Activated T-helper 2 cell treated with anti-CD3 and anti-CD28 coated beads, Interferon-gamma antibody, Interleukin-2, Interleukin-4, amounts not matched to agents 10 μg/mL and 5 μg/mL and 100 μg/mL, durations not matched to agents 14 hours and 24 hours and 36 hours (primary cell): ENCODE measurements at regions not wholly inside any gene's neighbourhood (a gene's known extent, or its start where the extent isn't known, plus 50 kb on each side); places are given as distances from the start of the nearest gene placed in this dataset.

Experiments
- DNase-seq: peaks from one replicate; pipeline ENCODE4 v3.0.0; 2021; ENCODE audit warnings: low spot score
- H3K27ac Mint-ChIP-seq: one replicate; pipeline ENCODE4 v1.8.0; 2021; ENCODE audit warnings: mixed read lengths
- H3K27me3 Mint-ChIP-seq: one replicate; pipeline ENCODE4 v1.8.0; 2021; ENCODE audit warnings: low read depth, mixed read lengths
- H3K36me3 Mint-ChIP-seq: one replicate; pipeline ENCODE4 v1.8.0; 2021; ENCODE audit warnings: low read depth, mixed read lengths
- H3K4me1 Mint-ChIP-seq: one replicate; pipeline ENCODE4 v1.8.0; 2021; ENCODE audit warnings: low read depth, mixed read lengths
- H3K4me3 Mint-ChIP-seq: one replicate; pipeline ENCODE4 v1.8.0; 2021; ENCODE audit warnings: low read depth, mild to moderate bottlenecking, moderate library complexity, mixed read lengths
- H3K9me3 Mint-ChIP-seq: one replicate; pipeline ENCODE4 v1.8.0; 2021; ENCODE audit warnings: mixed read lengths
- intact Hi-C: fragments of 100-400 bp; cut with micrococcal nuclease; formaldehyde crosslinking; loops from one replicate; pipeline ENCODE4 v1.15.1; 2023

GRCh38 chr18:29560270-29560669 is 1383.3 kb upstream of the CDH2 start:
- DNase-seq: no peak
- Mint-ChIP-seq H3K27ac (no peak overlapping the region), H3K4me3 (no peak overlapping the region), H3K36me3 (no peaks in the 10 kb centered on the region), H3K27me3 (no peaks in the 10 kb centered on the region), H3K9me3 (peaks cover 42% of the 10 kb centered on the region), H3K4me1 (no peaks in the 10 kb centered on the region)
- intact Hi-C loops: no loop called here

- H3K27ac Mint-ChIP-seq: no peak overlapping the region
- no peak overlapping the region for H3K4me3 Mint-ChIP-seq
- H3K4me1 Mint-ChIP-seq: no peaks in the 10 kb centered on the region
- H3K27me3 Mint-ChIP-seq: no peaks in the 10 kb centered on the region
- no peaks in the 10 kb centered on the region for H3K36me3 Mint-ChIP-seq
- no peak for DNase-seq
- peaks cover 32% of the 10 kb centered on the region for H3K9me3 Mint-ChIP-seq
- intact Hi-C loops: no loop called here
Observed at GRCh38 chr18:29556070-29556469, 1379.1 kb upstream of the CDH2 start.

GRCh38 chr18:29549759-29550158 is 1372.8 kb upstream of the CDH2 start:
- Mint-ChIP-seq H3K27me3 (no peaks in the 10 kb centered on the region), H3K27ac (no peak overlapping the region), H3K9me3 (peaks cover 31% of the 10 kb centered on the region), H3K4me3 (no peak overlapping the region), H3K36me3 (no peaks in the 10 kb centered on the region), H3K4me1 (no peaks in the 10 kb centered on the region)
- DNase-seq: no peak
- intact Hi-C loops: no loop called here

DNA sequence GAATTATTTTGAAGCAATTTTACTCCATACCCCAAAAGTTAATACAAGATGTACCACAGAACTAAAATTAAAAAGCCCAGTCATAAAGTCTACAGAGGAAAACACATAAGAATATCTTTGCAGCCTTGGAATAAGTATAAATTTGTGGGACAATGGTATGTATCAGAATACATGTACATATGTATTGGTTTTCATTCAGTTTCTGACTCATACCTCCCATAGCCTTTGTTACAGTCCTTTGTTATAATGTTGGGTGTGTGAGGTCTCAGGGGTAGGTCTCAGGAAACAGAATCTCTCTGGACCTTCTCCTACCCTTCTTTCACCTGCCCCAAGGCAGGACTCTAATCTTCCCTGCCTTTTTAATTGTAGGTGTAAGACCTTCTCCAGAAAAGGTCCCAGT is 1370.7 kb upstream of the CDH2 start:
- Mint-ChIP-seq H3K27ac (no peak overlapping the region), H3K4me1 (no peaks in the 10 kb centered on the region)

GRCh38 chr18:29540548-29540947 is 1363.6 kb upstream of the CDH2 start:
- Mint-ChIP-seq H3K27ac (no peak overlapping the region), H3K36me3 (no peaks in the 10 kb centered on the region), H3K4me1 (no peaks in the 10 kb centered on the region), H3K9me3 (peaks cover 49% of the 10 kb centered on the region), H3K4me3 (no peak overlapping the region), H3K27me3 (no peaks in the 10 kb centered on the region)
- intact Hi-C loops: no loop called here
- no peak for DNase-seq

More for the DNA sequence above, 1370.7 kb upstream of the CDH2 start:
- Mint-ChIP-seq H3K36me3 (no peaks in the 10 kb centered on the region), H3K27me3 (no peaks in the 10 kb centered on the region), H3K9me3 (peaks cover 32% of the 10 kb centered on the region), H3K4me3 (no peak overlapping the region)
- DNase-seq: no peak
- intact Hi-C loops: no loop called here

DNA sequence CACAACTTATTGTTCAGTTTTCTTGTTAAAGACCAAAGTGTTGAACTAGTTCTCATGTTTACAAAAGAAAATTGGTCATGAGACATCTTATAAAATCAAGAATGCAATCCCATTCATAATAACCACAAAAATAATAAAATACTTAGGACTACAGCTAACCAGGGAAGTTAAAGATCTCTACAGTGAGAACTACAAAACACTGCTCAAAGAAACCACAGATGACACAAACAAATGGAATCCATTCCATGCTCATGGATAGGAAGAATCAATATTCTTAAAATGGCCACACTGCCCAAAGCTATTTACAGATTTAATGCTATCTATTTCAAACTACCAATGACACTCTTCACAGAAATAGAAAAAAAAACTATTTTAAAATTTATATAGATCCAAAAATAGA is 1354.8 kb upstream of the CDH2 start:
- Mint-ChIP-seq H3K4me1 (no peaks in the 10 kb centered on the region), H3K36me3 (no peaks in the 10 kb centered on the region), H3K4me3 (no peak overlapping the region), H3K27me3 (no peaks in the 10 kb centered on the region), H3K9me3 (peaks cover 36% of the 10 kb centered on the region), H3K27ac (no peak overlapping the region)
- DNase-seq: no peak
- intact Hi-C loops: no loop called here

DNA sequence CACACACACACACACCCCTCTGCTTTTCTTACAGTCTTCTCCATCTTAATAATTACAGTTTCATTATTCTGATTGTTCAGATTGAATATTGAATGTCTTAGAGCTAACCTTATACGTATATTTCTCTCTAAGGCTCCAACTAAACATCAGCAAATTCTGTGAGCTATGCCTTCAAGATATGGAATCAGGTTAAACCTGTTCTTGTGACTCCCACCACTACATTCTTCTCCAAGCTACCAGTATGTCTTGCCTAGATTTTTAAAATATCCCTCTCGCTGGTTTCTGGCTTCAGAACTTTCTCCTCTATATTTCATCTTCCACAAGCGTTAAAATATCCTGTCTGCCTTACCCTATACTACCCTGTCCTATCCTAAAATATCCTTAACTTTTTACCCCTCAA is 1346.4 kb upstream of the CDH2 start:
- H3K9me3 Mint-ChIP-seq: peaks cover 63% of the 10 kb centered on the region
- no peak for DNase-seq
- intact Hi-C loops: no loop called here
- no peaks in the 10 kb centered on the region for H3K27me3 Mint-ChIP-seq
- no peaks in the 10 kb centered on the region for H3K4me1 Mint-ChIP-seq
- no peak overlapping the region for H3K4me3 Mint-ChIP-seq
- no peak overlapping the region for H3K27ac Mint-ChIP-seq
- no peaks in the 10 kb centered on the region for H3K36me3 Mint-ChIP-seq

DNA sequence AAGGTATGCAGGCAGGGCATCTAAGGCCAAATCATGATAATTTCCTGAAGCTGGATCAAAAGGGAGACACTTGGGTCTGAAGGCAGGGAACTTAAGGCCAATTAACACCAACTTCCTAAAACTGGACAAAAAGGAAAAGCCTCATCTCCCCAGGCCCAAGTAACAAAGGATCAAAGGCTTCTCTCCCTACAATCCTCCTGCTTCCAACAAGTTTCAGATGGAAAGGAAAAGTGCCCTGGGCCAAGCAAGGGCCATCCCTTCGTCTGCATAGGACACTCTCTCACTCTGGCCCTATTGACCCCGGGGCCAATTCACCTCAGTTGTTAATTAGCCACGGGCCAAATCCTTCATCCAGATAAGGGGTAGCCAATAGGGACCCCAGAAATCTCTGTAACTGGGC is 1335.8 kb upstream of the CDH2 start:
- Mint-ChIP-seq H3K9me3 (peaks cover 30% of the 10 kb centered on the region), H3K4me3 (no peak overlapping the region), H3K27me3 (no peaks in the 10 kb centered on the region), H3K27ac (no peak overlapping the region), H3K36me3 (no peaks in the 10 kb centered on the region), H3K4me1 (no peaks in the 10 kb centered on the region)
- intact Hi-C loops: no loop called here
- DNase-seq: no peak

DNA sequence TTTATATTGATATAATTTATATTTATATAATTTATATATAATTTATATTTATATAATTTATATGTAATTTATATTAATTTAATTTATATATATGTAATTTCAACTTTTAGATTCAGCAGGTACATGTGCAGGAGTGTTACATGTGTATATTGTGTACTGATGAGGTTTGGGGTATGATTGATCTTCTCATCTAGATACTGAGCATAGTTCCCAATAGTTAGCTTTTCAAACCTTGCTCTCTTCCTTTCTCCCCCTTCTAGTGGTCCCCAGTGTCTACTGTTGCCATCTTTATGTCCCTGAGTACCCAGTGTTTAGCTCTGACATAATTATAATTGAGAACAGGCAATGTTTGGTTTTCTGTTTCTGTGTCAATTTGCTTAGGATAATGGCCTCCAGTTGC is 1335.3 kb upstream of the CDH2 start:
- DNase-seq: no peak
- Mint-ChIP-seq H3K27me3 (no peaks in the 10 kb centered on the region), H3K27ac (no peak overlapping the region), H3K9me3 (peaks cover 30% of the 10 kb centered on the region), H3K4me1 (no peaks in the 10 kb centered on the region), H3K4me3 (no peak overlapping the region), H3K36me3 (no peaks in the 10 kb centered on the region)
- intact Hi-C loops: no loop called here

DNA sequence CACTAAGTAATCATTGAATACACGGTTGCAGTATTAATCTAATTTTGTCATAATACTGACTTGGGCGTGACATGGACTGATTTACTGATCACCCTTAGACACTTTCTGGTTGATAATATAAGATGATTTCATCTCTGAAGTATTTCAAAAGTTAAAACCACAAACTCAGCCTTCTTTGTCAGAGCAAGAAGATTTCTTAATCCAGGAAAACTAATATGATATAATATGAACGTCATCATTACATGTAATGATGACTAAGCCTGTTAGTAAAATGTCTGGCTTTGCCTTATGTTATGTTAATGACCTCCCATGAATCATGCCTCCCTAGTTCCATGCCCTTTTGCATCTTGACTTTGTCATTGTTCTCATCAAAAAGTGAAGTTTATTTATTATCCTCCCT is 1325.0 kb upstream of the CDH2 start:
- Mint-ChIP-seq H3K4me1 (no peaks in the 10 kb centered on the region), H3K4me3 (no peak overlapping the region), H3K27ac (no peak overlapping the region), H3K36me3 (no peaks in the 10 kb centered on the region), H3K9me3 (peaks cover 41% of the 10 kb centered on the region), H3K27me3 (no peaks in the 10 kb centered on the region)
- no peak for DNase-seq
- intact Hi-C loops: no loop called here

DNA sequence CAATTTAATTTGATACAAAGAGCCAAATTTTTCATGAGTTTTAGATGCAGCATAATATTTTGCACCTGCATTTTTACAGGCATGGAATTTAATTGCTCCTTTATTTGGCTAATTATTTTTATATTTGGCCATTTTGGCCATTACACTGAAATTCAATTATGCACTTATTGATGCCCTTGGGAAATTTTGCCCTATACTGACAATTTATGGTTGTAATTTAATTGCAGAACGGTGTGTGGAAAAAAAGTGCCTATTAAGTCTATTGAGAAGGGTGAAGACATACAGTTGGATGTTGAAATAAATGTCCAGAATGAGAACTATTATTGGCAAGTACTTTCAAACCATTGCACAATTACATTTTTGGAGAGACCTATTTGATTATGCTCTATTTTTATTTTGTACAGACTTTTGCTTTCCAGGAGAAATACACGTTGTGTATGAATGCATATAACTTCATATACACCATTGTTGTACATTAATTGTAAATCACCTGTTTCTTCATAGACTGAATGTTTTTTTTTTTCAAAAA is 1319.3 kb upstream of the CDH2 start:
- Mint-ChIP-seq H3K27me3 (no peaks in the 10 kb centered on the region), H3K36me3 (no peaks in the 10 kb centered on the region), H3K4me1 (no peaks in the 10 kb centered on the region), H3K4me3 (no peak overlapping the region), H3K27ac (no peak overlapping the region), H3K9me3 (peaks cover 37% of the 10 kb centered on the region)
- intact Hi-C loops: no loop called here
- no peak for DNase-seq

DNA sequence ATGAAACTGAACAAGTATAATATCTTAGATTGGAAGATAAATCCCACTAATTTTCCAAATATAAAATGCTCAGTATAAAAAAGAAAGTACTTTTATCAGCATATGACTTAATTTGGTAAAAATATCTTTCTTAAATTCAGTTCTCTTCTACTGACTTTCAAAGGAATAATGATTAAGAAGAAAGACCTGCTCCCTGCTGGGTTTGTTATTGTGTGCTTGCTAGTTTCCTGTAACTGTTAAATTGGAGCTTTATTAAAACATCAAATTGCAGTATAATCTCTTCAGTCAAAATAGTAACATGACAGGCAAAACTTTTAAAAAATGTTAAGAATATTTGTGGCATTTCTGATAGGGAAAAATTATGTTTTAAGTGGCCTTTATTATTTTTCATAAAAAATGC is 1317.4 kb upstream of the CDH2 start:
- no peak overlapping the region for H3K4me3 Mint-ChIP-seq
- no peaks in the 10 kb centered on the region for H3K27me3 Mint-ChIP-seq
- no peaks in the 10 kb centered on the region for H3K4me1 Mint-ChIP-seq
- intact Hi-C loops: no loop called here
- no peak for DNase-seq
- H3K36me3 Mint-ChIP-seq: no peaks in the 10 kb centered on the region
- H3K9me3 Mint-ChIP-seq: peaks cover 38% of the 10 kb centered on the region
- no peak overlapping the region for H3K27ac Mint-ChIP-seq

- Mint-ChIP-seq H3K27ac (no peak overlapping the region), H3K9me3 (peaks cover 31% of the 10 kb centered on the region), H3K4me1 (no peaks in the 10 kb centered on the region), H3K27me3 (no peaks in the 10 kb centered on the region), H3K4me3 (no peak overlapping the region), H3K36me3 (no peaks in the 10 kb centered on the region)
- DNase-seq: no peak
- intact Hi-C loops: no loop called here
Observed at GRCh38 chr18:29491907-29492306, 1315.0 kb upstream of the CDH2 start.

DNA sequence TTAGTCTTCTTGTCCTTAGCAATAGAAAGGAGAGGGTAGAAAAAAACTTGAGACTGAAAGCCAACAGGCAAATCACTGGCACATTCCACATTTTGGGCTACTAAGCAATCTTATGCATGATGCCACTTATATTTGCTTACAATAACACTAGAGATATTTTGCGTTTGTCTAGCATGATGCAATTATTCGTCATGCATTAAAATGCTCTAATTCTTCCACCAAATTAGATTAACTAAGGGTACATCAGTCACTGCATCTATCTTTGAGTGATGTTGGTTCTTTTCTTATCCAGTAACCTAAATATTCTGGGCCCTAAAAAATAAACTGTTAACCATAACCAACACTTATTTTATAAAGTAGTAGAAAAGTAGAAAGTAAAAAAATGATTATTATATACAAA is 1311.7 kb upstream of the CDH2 start:
- H3K9me3 Mint-ChIP-seq: peaks cover 30% of the 10 kb centered on the region
- no peak overlapping the region for H3K4me3 Mint-ChIP-seq
- no peak for DNase-seq
- no peaks in the 10 kb centered on the region for H3K4me1 Mint-ChIP-seq
- no peaks in the 10 kb centered on the region for H3K36me3 Mint-ChIP-seq
- H3K27ac Mint-ChIP-seq: no peak overlapping the region
- no peaks in the 10 kb centered on the region for H3K27me3 Mint-ChIP-seq
- intact Hi-C loops: no loop called here
